ENCODE measurements at regions not wholly inside any gene's neighbourhood (a gene's known extent, or its start where the extent isn't known, plus 50 kb on each side); places are given as distances from the start of the nearest gene placed in this dataset.

GRCh38 chr4:53714236-53715140, 123.2 kb upstream of the LNX1 start:
- H3K36me3 Mint-ChIP-seq: no peaks in the 10 kb centered on the region
- no peak overlapping the region for H3K4me3 Mint-ChIP-seq
- ATAC-seq (no peak), DNase-seq (ENCODE audit: low spot score) (no peak)
- H3K4me1 Mint-ChIP-seq (ENCODE audit: low read depth in 2 of 2): no peaks in the 10 kb centered on the region
- peaks cover 12 to 24% of the 10 kb centered on the region in 2 donors for H3K27me3 Mint-ChIP-seq
- H3K27ac Mint-ChIP-seq: no peak overlapping the region
- no peaks in the 10 kb centered on the region for H3K9me3 Mint-ChIP-seq

- ATAC-seq (no peak), DNase-seq (ENCODE audit: low spot score) (no peak)
- Mint-ChIP-seq H3K9me3 (no peaks in the 10 kb centered on the region), H3K4me1 (ENCODE audit: low read depth in 2 of 2) (no peaks in the 10 kb centered on the region), H3K36me3 (no peaks in the 10 kb centered on the region), H3K27me3 (peaks cover 9 to 19% of the 10 kb centered on the region in 2 donors), H3K4me3 (no peak overlapping the region), H3K27ac (no peak overlapping the region)
These were observed 122.5 kb upstream of the LNX1 start for GRCh38 chr4:53713767-53714166.

- Mint-ChIP-seq H3K27ac (no peak overlapping the region), H3K4me3 (no peak overlapping the region), H3K27me3 (peaks cover 9 to 19% of the 10 kb centered on the region in 2 donors), H3K9me3 (no peaks in the 10 kb centered on the region), H3K36me3 (no peaks in the 10 kb centered on the region), H3K4me1 (ENCODE audit: low read depth in 2 of 2) (no peaks in the 10 kb centered on the region)
- ATAC-seq: no peak
- no peak for DNase-seq (ENCODE audit: low spot score)
These were observed 122.0 kb upstream of the LNX1 start for GRCh38 chr4:53713296-53713695.

- Mint-ChIP-seq H3K27ac (no peak overlapping the region), H3K9me3 (no peaks in the 10 kb centered on the region), H3K4me3 (no peak overlapping the region), H3K27me3 (peaks cover 9 to 19% of the 10 kb centered on the region in 2 donors), H3K4me1 (ENCODE audit: low read depth in 2 of 2) (no peaks in the 10 kb centered on the region), H3K36me3 (no peaks in the 10 kb centered on the region)
- no peak for ATAC-seq
- no peak for DNase-seq (ENCODE audit: low spot score)
These were observed 121.2 kb upstream of the LNX1 start for GRCh38 chr4:53712408-53713020.

- DNase-seq (ENCODE audit: low spot score): no peak
- Mint-ChIP-seq H3K27ac (no peak overlapping the region), H3K4me3 (no peak overlapping the region), H3K27me3 (peaks cover 6 to 16% of the 10 kb centered on the region in 2 donors), H3K9me3 (no peaks in the 10 kb centered on the region), H3K36me3 (no peaks in the 10 kb centered on the region), H3K4me1 (ENCODE audit: low read depth in 2 of 2) (no peaks in the 10 kb centered on the region)
- no peak for ATAC-seq
These were observed 120.6 kb upstream of the LNX1 start for GRCh38 chr4:53711926-53712325.

- Mint-ChIP-seq H3K4me3 (no peak overlapping the region), H3K27me3 (peaks cover 4 to 11% of the 10 kb centered on the region in 2 donors), H3K9me3 (no peaks in the 10 kb centered on the region), H3K36me3 (no peaks in the 10 kb centered on the region), H3K27ac (no peak overlapping the region), H3K4me1 (ENCODE audit: low read depth in 2 of 2) (no peaks in the 10 kb centered on the region)
- ATAC-seq (no peak), DNase-seq (ENCODE audit: low spot score) (no peak)
These were observed 118.4 kb upstream of the LNX1 start for GRCh38 chr4:53709693-53710092.

GRCh38 chr4:53707491-53707890, 116.2 kb upstream of the LNX1 start:
- Mint-ChIP-seq H3K27me3 (no peaks in the 10 kb centered on the region), H3K9me3 (no peaks in the 10 kb centered on the region), H3K4me3 (no peak overlapping the region), H3K4me1 (ENCODE audit: low read depth in 2 of 2) (peaks cover 7 to 11% of the 10 kb centered on the region in 2 donors), H3K36me3 (no peaks in the 10 kb centered on the region), H3K27ac (no peak overlapping the region)
- DNase-seq (ENCODE audit: low spot score) (no peak), ATAC-seq (no peak)

- ATAC-seq: no peak
- no peaks in the 10 kb centered on the region for H3K27me3 Mint-ChIP-seq
- no peak overlapping the region for H3K27ac Mint-ChIP-seq
- DNase-seq (ENCODE audit: low spot score): no peak
- H3K36me3 Mint-ChIP-seq: no peaks in the 10 kb centered on the region
- H3K9me3 Mint-ChIP-seq: no peaks in the 10 kb centered on the region
- H3K4me3 Mint-ChIP-seq: no peak overlapping the region
- peaks cover 7 to 14% of the 10 kb centered on the region in 2 donors for H3K4me1 Mint-ChIP-seq (ENCODE audit: low read depth in 2 of 2)
These were observed 115.2 kb upstream of the LNX1 start for GRCh38 chr4:53706422-53707032.

- H3K4me3 Mint-ChIP-seq: no peak overlapping the region
- H3K36me3 Mint-ChIP-seq: no peaks in the 10 kb centered on the region
- ATAC-seq (no peak), DNase-seq (ENCODE audit: low spot score) (no peak)
- no peak overlapping the region for H3K27ac Mint-ChIP-seq
- H3K9me3 Mint-ChIP-seq: no peaks in the 10 kb centered on the region
- H3K4me1 Mint-ChIP-seq (ENCODE audit: low read depth in 2 of 2): peaks cover 7 to 14% of the 10 kb centered on the region in 2 donors
- H3K27me3 Mint-ChIP-seq: no peaks in the 10 kb centered on the region
These were observed 114.7 kb upstream of the LNX1 start for GRCh38 chr4:53705972-53706371.

GRCh38 chr4:53705151-53705764, 114.0 kb upstream of the LNX1 start:
- ATAC-seq (no peak), DNase-seq (ENCODE audit: low spot score) (no peak)
- no peaks in the 10 kb centered on the region for H3K9me3 Mint-ChIP-seq
- no peak overlapping the region for H3K4me3 Mint-ChIP-seq
- no peaks in the 10 kb centered on the region for H3K27me3 Mint-ChIP-seq
- H3K27ac Mint-ChIP-seq: no peak overlapping the region
- peaks cover 7 to 14% of the 10 kb centered on the region in 2 donors for H3K4me1 Mint-ChIP-seq (ENCODE audit: low read depth in 2 of 2)
- H3K36me3 Mint-ChIP-seq: no peaks in the 10 kb centered on the region

GRCh38 chr4:53704329-53704728, 113.0 kb upstream of the LNX1 start:
- Mint-ChIP-seq H3K9me3 (no peaks in the 10 kb centered on the region), H3K27me3 (no peaks in the 10 kb centered on the region), H3K27ac (no peak overlapping the region), H3K36me3 (no peaks in the 10 kb centered on the region), H3K4me3 (no peak overlapping the region), H3K4me1 (ENCODE audit: low read depth in 2 of 2) (peaks cover 7 to 14% of the 10 kb centered on the region in 2 donors)
- no peak for DNase-seq (ENCODE audit: low spot score)
- ATAC-seq: no peak

- Mint-ChIP-seq H3K27ac (peak overlapping the region in 1 of 2 donors; percentile 2), H3K4me3 (peak overlapping the region; percentile 30), H3K4me1 (ENCODE audit: low read depth in 2 of 2) (peaks cover 7 to 14% of the 10 kb centered on the region in 2 donors), H3K9me3 (no peaks in the 10 kb centered on the region), H3K27me3 (no peaks in the 10 kb centered on the region), H3K36me3 (no peaks in the 10 kb centered on the region)
- DNase-seq (ENCODE audit: low spot score) (no peak), ATAC-seq (no peak)
These were observed 112.0 kb upstream of the LNX1 start for GRCh38 chr4:53703267-53703655.

GRCh38 chr4:53702334-53703266, 111.3 kb upstream of the LNX1 start:
- H3K36me3 Mint-ChIP-seq: no peaks in the 10 kb centered on the region
- peak; percentile 59 to 73 for ATAC-seq
- H3K4me1 Mint-ChIP-seq (ENCODE audit: low read depth in 2 of 2): peaks cover 7 to 14% of the 10 kb centered on the region in 2 donors
- no peaks in the 10 kb centered on the region for H3K9me3 Mint-ChIP-seq
- DNase-seq (ENCODE audit: low spot score): no peak
- H3K27me3 Mint-ChIP-seq: no peaks in the 10 kb centered on the region
- H3K4me3 Mint-ChIP-seq: peak overlapping the region; percentile 30
- H3K27ac Mint-ChIP-seq: peak overlapping the region in 1 of 2 donors; percentile 2
